A673 (cell line): ENCODE measurements at regions not wholly inside any gene's neighbourhood (a gene's known extent, or its start where the extent isn't known, plus 50 kb on each side); places are given as distances from the start of the nearest gene placed in this dataset.

ENCODE experiments used
- BruUV-seq: library from RNA; stranded (reverse); fragments of 400-500 nt; replicated peaks from 2 replicates; lab custom pipeline; 2021; lab: Mats Ljungman, UMichigan
- CTCF ChIA-PET: fragments of 300-600 bp; sonication (Branson Sonifier 250); formaldehyde crosslinking; loops from one replicate; lab custom pipeline; 2022; ENCODE audit warnings: antibody characterized with exemption; lab: Charles Lee
- POLR2A ChIA-PET: fragments of 300-600 bp; sonication (Branson Sonifier 250); formaldehyde crosslinking; loops from one replicate; lab custom pipeline; 2022; ENCODE audit warnings: antibody characterized with exemption; ENCODE audit not compliant: low non-redundant PET; lab: Charles Lee
- DNase-seq: peaks from one replicate; pipeline ENCODE4 v3.0.0-alpha.2; 2015; ENCODE audit warnings: low spot score
- H3K27ac ChIP-seq: fragments of 200-600 bp; sonication (generic); 2 replicates; pipeline ENCODE4 v1.5.1; 2016; ENCODE audit warnings: mixed run types, low read depth, mild to moderate bottlenecking, mixed read lengths, antibody characterized with exemption, low read length; ENCODE audit not compliant: poor library complexity, severe bottlenecking
- H3K27me3 ChIP-seq: fragments of 200-600 bp; sonication (generic); replicated peaks from 2 replicates; pipeline ENCODE4 v1.6.1; 2017; ENCODE audit warnings: mixed run types, low read depth, mild to moderate bottlenecking, mixed read lengths, antibody characterized with exemption, low read length; ENCODE audit not compliant: insufficient read depth, poor library complexity
- H3K36me3 ChIP-seq: fragments of 200-600 bp; sonication (generic); 2 replicates; pipeline ENCODE4 v1.6.1; 2016; ENCODE audit warnings: mixed run types, mild to moderate bottlenecking, mixed read lengths, antibody characterized with exemption, low read length; ENCODE audit not compliant: insufficient read depth, poor library complexity, severe bottlenecking
- H3K4me1 ChIP-seq: fragments of 200-600 bp; sonication (generic); 2 replicates; pipeline ENCODE4 v1.6.1; 2017; ENCODE audit warnings: mixed run types, mild to moderate bottlenecking, mixed read lengths, antibody characterized with exemption, low read length; ENCODE audit not compliant: insufficient read depth, poor library complexity, severe bottlenecking
- H3K4me3 ChIP-seq: fragments of 200-600 bp; sonication (generic); 2 replicates; pipeline ENCODE4 v1.5.1; 2016; ENCODE audit warnings: low read depth, mixed run types, mild to moderate bottlenecking, mixed read lengths, low read length; ENCODE audit not compliant: poor library complexity, severe bottlenecking
- H3K9me3 ChIP-seq: fragments of 200-600 bp; sonication (generic); 2 replicates; pipeline ENCODE4 v1.6.1; 2016; ENCODE audit warnings: mixed run types, low read depth, mild to moderate bottlenecking, mixed read lengths, antibody characterized with exemption, low read length; ENCODE audit not compliant: poor library complexity, severe bottlenecking
- EZH2 ChIP-seq: fragments of 200-600 bp; sonication (generic); IDR thresholded peaks from 2 replicates; pipeline ENCODE4 v1.6.1; 2017; ENCODE audit warnings: borderline replicate concordance, low read depth, mild to moderate bottlenecking, mixed read lengths, antibody characterized with exemption, low read length; ENCODE audit not compliant: poor library complexity, severe bottlenecking
- intact Hi-C: fragments of 100-400 bp; cut with micrococcal nuclease; formaldehyde crosslinking; loops from one replicate; pipeline ENCODE4 v1.10.0; 2022; ENCODE audit not compliant: unreplicated experiment
- TF ChIP-seq, protein P1 (sequence below): fragments of 300-800, 200-600 bp; sonication (generic); conservative IDR thresholded peaks from 2 replicates; pipeline ENCODE4 v1.5.1; 2017; ENCODE audit warnings: low read depth, mild to moderate bottlenecking, antibody characterized with exemption, low read length, moderate library complexity, mixed read lengths

DNA sequence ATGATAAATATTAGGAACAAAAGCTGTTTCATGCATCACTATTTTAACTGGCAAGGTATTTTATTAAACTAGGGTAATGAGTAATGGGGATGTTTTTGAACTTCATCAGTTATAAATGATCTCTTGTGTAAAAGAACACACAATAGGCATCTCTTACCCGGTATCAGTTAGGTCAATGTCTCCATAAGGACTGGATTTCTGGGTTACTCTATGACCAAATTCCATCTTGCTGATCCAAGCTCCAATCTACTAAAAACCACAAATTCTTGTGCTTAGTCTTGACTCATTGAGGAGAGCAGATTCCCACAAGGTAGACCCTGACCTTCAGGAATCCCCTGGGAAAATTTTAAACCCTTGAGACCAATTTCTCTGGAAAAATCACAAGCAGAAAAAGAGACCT is 1167.7 kb downstream of the XPNPEP1 start:
- no peak for TF ChIP-seq EZH2
- TF ChIP-seq, protein P1, sequence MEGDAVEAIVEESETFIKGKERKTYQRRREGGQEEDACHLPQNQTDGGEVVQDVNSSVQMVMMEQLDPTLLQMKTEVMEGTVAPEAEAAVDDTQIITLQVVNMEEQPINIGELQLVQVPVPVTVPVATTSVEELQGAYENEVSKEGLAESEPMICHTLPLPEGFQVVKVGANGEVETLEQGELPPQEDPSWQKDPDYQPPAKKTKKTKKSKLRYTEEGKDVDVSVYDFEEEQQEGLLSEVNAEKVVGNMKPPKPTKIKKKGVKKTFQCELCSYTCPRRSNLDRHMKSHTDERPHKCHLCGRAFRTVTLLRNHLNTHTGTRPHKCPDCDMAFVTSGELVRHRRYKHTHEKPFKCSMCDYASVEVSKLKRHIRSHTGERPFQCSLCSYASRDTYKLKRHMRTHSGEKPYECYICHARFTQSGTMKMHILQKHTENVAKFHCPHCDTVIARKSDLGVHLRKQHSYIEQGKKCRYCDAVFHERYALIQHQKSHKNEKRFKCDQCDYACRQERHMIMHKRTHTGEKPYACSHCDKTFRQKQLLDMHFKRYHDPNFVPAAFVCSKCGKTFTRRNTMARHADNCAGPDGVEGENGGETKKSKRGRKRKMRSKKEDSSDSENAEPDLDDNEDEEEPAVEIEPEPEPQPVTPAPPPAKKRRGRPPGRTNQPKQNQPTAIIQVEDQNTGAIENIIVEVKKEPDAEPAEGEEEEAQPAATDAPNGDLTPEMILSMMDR, result no peak
- Histone ChIP-seq H3K36me3 (no peaks in the 10 kb centered on the region), H3K27me3 (no peaks in the 10 kb centered on the region), H3K27ac (no peak overlapping the region), H3K9me3 (no peaks in the 10 kb centered on the region), H3K4me1 (no peaks in the 10 kb centered on the region), H3K4me3 (no peak overlapping the region)
- no TSS peak for BruUV-seq
- CTCF ChIA-PET, result no interaction called here
- POLR2A ChIA-PET, result no interaction called here
- intact Hi-C loops, result no loop called here
- DNase-seq, result no peak

DNA sequence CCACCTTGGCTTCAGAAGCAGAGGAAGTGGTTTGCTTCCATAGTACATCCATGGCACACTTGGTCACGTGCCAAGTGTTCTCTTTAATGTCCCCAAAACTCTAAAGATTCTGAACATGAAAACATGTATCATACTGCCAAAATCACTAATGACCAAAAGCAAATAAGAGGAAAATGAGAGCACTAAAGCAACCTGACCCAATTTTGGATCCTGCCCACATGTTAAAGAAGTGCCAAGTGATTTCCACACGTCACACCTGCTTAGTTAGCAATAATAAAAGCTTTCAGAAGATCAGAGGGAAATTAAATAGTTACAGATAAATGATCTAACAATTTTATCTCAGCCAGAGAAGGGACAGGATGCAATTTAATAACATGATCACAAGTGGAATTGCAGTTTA is 1170.0 kb downstream of the XPNPEP1 start:
- ChIA-PET POLR2A (no interaction called here), CTCF (no interaction called here)
- no TSS peak for BruUV-seq
- TF ChIP-seq, protein P1, result no peak
- TF ChIP-seq EZH2, result no peak
- Histone ChIP-seq H3K36me3 (no peaks in the 10 kb centered on the region), H3K4me3 (no peak overlapping the region), H3K27me3 (no peaks in the 10 kb centered on the region), H3K4me1 (no peaks in the 10 kb centered on the region), H3K27ac (no peak overlapping the region), H3K9me3 (no peaks in the 10 kb centered on the region)
- DNase-seq, result no peak
- intact Hi-C loops, result no loop called here

DNA sequence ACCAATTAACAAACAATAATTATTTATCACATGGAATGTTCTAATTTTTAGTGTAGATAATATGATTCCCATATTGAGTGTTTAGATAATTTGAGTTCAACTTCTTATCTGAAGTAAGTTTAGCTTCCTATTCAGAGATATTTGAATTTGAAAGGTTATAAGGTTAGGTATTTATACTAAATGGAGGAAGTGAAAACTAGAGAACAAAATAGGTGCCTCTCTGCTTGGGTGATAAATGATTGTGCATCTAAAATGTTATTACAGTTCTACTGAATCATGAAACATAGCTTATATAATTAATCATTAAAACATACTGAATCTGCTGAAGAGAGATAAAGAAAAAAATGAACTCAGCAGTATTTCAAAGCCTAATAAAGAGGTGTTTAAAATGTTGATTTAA is 1174.3 kb downstream of the XPNPEP1 start:
- Histone ChIP-seq H3K27ac (no peak overlapping the region), H3K9me3 (no peaks in the 10 kb centered on the region), H3K36me3 (no peaks in the 10 kb centered on the region), H3K4me1 (no peaks in the 10 kb centered on the region), H3K27me3 (no peaks in the 10 kb centered on the region), H3K4me3 (no peak overlapping the region)
- DNase-seq, result no peak
- intact Hi-C loops, result no loop called here
- CTCF ChIA-PET, result no interaction called here
- TF ChIP-seq, protein P1, result no peak
- no peak for TF ChIP-seq EZH2
- POLR2A ChIA-PET, result no interaction called here
- BruUV-seq, result no TSS peak
